ENCODE measurements at regions not wholly inside any gene's neighbourhood (a gene's known extent, or its start where the extent isn't known, plus 50 kb on each side); places are given as distances from the start of the nearest gene placed in this dataset.
"Not testable (repeated sequence)": the region's sequence is repeated elsewhere in the genome, so short reads cannot be mapped to it uniquely, and the experiment has no call there.

DNA sequence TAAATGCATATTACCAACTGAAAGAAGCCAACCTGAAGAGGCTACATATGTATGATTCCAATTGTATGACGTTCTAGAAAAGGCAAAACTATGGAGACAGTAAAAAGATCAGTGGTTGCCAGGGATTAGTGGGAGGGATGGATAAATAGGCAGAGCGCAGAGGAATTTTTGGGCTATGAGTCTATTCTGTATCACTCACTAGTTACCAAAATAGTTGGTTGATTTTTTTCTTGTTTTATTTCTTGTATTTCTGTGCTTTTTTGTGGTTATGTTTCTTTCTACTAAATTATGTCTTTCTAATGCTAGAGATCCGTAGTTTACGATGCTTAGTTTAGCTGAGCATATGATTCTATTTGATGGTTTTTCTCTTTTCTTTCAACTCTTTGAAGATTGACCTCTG lies 277.9 kb upstream of the NBPF12 start:
- DNase-seq; H3K27me3 ChIP-seq (ENCODE audit: insufficient read depth, low read depth, severe bottlenecking); H3K27ac ChIP-seq; H3K9me3 ChIP-seq (ENCODE audit: severe bottlenecking); H3K4me3 ChIP-seq (ENCODE audit: low read depth, low read length); H3K36me3 ChIP-seq: not testable (repeated sequence)

- H3K9me3 ChIP-seq (ENCODE audit: severe bottlenecking); DNase-seq; H3K27me3 ChIP-seq (ENCODE audit: insufficient read depth, low read depth, severe bottlenecking); H3K27ac ChIP-seq; H3K4me3 ChIP-seq (ENCODE audit: low read depth, low read length); H3K36me3 ChIP-seq: not testable (repeated sequence)
Measured at GRCh38 chr1:146656356-146657060, 281.6 kb upstream of the NBPF12 start.

DNA sequence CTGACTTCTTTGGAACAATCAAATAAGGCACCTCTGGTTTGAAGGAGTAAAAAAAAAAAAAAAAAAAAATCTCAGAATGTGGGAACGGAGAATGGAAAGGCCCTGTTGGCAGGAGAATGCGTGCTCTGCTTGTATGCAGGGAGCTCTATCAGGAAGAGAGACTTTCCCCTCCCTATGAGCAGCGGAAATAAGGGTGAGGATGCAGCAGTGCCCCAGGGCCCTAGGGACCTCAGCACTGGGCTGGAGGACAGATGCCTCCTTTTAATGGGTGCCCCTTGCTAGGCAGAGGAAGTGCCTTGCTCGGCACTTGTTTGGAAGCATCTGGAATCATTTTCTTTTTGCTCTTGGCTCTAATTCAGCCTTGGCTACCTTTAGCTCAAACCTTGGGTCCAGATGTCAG lies 283.4 kb upstream of the NBPF12 start:
- H3K27ac ChIP-seq; H3K36me3 ChIP-seq; H3K9me3 ChIP-seq (ENCODE audit: severe bottlenecking); H3K4me3 ChIP-seq (ENCODE audit: low read depth, low read length); DNase-seq; H3K27me3 ChIP-seq (ENCODE audit: insufficient read depth, low read depth, severe bottlenecking): not testable (repeated sequence)

GRCh38 chr1:146645978-146646604 lies 292.0 kb upstream of the NBPF12 start:
- H3K9me3 ChIP-seq (ENCODE audit: severe bottlenecking); H3K4me3 ChIP-seq (ENCODE audit: low read depth, low read length); H3K27me3 ChIP-seq (ENCODE audit: insufficient read depth, low read depth, severe bottlenecking); H3K36me3 ChIP-seq; DNase-seq; H3K27ac ChIP-seq: not testable (repeated sequence)

DNA sequence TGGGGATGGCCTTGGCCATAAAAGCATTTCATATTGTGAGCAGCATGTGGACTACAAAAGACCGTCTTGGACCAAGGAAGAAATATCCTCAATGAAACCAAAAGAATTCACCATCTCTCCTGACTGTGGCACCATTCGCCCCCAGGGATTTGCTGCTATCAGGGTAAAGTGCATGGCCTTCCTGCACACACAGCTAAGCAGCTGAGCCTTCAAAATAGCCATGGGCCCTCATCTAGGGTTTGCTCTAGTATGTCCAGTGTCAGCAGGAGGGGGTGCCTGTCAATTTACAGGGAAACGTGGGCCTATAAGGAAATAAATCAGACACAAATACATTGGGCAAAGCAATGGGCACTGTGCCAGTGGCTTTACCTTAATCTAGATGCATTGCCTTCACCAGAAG lies 296.6 kb upstream of the NBPF12 start:
- not testable (repeated sequence) for H3K27me3 ChIP-seq (ENCODE audit: insufficient read depth, low read depth, severe bottlenecking); H3K9me3 ChIP-seq (ENCODE audit: severe bottlenecking); DNase-seq; H3K36me3 ChIP-seq; H3K4me3 ChIP-seq (ENCODE audit: low read depth, low read length); H3K27ac ChIP-seq

DNA sequence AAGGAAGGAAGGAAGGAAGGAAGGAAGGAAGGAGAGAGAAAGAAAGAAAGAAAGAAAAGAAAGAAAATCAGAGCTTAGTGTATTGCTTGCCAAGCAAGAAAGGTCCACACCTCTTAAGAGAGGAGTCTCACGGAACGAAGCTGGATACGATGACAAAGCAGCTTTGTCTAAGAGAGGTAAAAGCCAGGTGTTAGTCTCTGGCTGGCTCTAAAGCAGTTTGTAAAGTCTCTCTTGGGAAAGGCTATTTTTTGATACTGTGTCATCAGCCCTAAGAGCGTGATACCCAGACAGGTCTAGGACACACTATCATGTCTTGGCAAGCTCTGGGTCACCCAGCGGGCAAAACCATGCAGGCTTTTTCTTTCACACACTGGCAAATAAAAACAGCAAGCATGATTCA lies 297.5 kb upstream of the NBPF12 start:
- not testable (repeated sequence) for DNase-seq; H3K4me3 ChIP-seq (ENCODE audit: low read depth, low read length); H3K27me3 ChIP-seq (ENCODE audit: insufficient read depth, low read depth, severe bottlenecking); H3K9me3 ChIP-seq (ENCODE audit: severe bottlenecking); H3K27ac ChIP-seq; H3K36me3 ChIP-seq

DNA sequence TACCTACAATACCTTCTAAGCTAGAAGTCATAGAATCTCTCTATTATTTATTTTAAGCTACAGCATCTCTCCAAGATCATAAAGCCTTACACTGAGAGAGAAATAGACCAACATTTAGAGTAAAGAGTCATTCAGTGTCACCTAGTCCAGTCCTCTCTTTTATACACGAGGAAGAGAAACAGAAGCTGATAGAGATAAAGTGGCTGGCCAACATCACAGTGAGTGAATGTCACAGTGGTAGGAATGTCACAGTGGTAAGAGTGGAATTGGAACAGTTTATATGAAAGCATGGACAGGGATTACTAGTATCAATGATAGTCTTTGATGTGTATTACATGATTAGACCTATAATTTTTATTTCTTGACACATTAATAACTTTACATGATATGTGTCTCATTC lies 307.8 kb upstream of the NBPF12 start:
- H3K9me3 ChIP-seq (ENCODE audit: severe bottlenecking); H3K36me3 ChIP-seq; DNase-seq; H3K27me3 ChIP-seq (ENCODE audit: insufficient read depth, low read depth, severe bottlenecking); H3K4me3 ChIP-seq (ENCODE audit: low read depth, low read length); H3K27ac ChIP-seq: not testable (repeated sequence)

DNA sequence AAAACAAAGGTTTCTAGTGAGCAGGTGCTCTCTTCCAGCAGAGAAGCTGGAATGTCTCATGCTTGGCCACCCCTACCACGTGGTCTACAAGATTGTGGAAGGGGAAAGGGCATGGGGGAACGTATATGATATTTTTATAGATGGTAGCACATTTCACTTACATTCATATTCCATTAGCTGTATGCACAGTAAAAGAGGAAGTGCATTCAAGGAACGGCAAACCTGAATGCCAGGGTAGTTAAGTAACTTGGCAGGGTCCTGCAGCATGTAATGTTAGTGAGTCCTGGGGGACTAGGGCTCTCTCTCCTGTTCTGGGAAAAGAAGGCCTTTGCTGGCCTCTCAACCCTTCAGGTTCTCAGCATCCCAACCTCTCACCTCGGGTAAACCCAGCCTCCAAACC lies 319.5 kb upstream of the NBPF12 start:
- H3K27ac ChIP-seq; H3K36me3 ChIP-seq; H3K9me3 ChIP-seq (ENCODE audit: severe bottlenecking); DNase-seq; H3K27me3 ChIP-seq (ENCODE audit: insufficient read depth, low read depth, severe bottlenecking); H3K4me3 ChIP-seq (ENCODE audit: low read depth, low read length): not testable (repeated sequence)

GRCh38 chr1:146604681-146605080 lies 333.4 kb upstream of the NBPF12 start:
- not testable (repeated sequence) for H3K36me3 ChIP-seq; H3K9me3 ChIP-seq (ENCODE audit: severe bottlenecking); H3K4me3 ChIP-seq (ENCODE audit: low read depth, low read length); H3K27ac ChIP-seq; H3K27me3 ChIP-seq (ENCODE audit: insufficient read depth, low read depth, severe bottlenecking); DNase-seq

DNA sequence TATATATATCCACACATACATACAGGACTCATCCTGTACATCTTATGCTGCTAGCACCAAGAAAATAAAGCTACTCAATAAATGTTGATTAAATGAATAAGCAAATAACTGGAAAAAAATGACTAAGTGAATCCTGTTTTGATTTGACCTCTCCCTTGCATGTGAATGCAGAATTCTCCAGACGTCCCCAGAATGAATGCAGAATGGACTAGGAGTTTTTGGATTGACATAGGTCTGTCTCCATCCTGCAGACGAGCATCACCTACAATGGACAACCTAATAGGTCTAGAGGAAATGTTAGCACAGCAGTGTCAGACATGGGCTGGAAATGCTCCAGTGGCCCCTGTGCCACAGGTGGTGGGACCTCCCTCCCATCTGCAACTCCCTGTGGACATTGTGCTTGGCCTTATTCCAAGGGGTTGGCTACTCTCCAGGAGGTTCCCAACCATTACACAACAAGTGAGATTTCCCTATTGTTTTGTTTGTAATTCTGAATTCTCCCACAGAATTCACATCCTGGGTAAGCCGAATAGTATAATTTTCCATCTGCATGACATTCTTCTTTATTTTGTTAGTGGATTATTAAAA lies 337.3 kb upstream of the NBPF12 start:
- not testable (repeated sequence) for H3K9me3 ChIP-seq (ENCODE audit: severe bottlenecking); DNase-seq; H3K27me3 ChIP-seq (ENCODE audit: insufficient read depth, low read depth, severe bottlenecking); H3K36me3 ChIP-seq; H3K4me3 ChIP-seq (ENCODE audit: low read depth, low read length); H3K27ac ChIP-seq

GRCh38 chr1:146599906-146600305 lies 338.2 kb upstream of the NBPF12 start:
- not testable (repeated sequence) for H3K27ac ChIP-seq; H3K4me3 ChIP-seq (ENCODE audit: low read depth, low read length)

GRCh38 chr1:146581229-146581628 lies 352.4 kb upstream of the NOTCH2NLA start:
- H3K27ac ChIP-seq; H3K27me3 ChIP-seq (ENCODE audit: insufficient read depth, low read depth, severe bottlenecking); DNase-seq; H3K4me3 ChIP-seq (ENCODE audit: low read depth, low read length); H3K36me3 ChIP-seq; H3K9me3 ChIP-seq (ENCODE audit: severe bottlenecking): not testable (repeated sequence)

More at GRCh38 chr1:146599906-146600305, 338.2 kb upstream of the NBPF12 start:
- H3K9me3 ChIP-seq (ENCODE audit: severe bottlenecking); H3K27me3 ChIP-seq (ENCODE audit: insufficient read depth, low read depth, severe bottlenecking); H3K36me3 ChIP-seq; DNase-seq: not testable (repeated sequence)

DNA sequence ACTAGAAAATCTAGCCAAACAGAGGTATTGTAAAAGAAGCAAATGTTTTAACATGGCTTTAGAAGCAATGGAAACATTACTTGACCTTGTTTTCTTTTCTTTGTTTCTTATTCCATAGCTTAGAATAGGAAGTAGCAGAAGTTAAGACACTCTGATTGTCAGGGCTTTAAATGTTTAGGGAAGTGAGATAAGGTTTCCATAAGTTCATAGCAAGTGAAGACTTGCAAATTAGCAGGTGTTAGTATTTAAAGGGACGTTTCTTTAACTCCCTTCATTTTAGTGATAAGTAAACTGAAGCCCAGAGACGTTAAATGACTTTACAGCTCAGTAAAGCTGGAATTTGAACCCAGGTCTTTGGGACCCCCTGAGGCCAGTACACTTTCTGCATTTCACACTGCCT lies 338.7 kb upstream of the NOTCH2NLA start:
- not testable (repeated sequence) for DNase-seq; H3K9me3 ChIP-seq (ENCODE audit: severe bottlenecking); H3K36me3 ChIP-seq; H3K27me3 ChIP-seq (ENCODE audit: insufficient read depth, low read depth, severe bottlenecking); H3K4me3 ChIP-seq (ENCODE audit: low read depth, low read length); H3K27ac ChIP-seq

DNA sequence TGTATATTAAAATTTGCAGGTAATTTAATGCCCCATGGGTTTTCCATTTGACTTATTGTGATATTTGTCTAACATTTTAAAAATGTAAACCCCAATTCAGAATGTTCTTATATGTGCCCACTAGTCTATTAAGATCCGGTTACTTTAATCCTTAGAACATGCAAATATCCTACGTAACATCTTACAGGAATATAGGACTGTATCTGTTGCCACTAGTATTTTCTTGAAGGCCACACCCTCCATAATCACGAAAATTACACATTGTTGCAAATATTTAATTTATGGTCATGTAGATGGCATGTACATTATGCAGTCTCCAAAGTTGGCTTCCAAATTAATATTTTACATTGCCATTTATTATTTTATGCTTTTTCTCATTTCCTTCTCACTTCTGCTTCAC lies 329.2 kb upstream of the NOTCH2NLA start:
- H3K27me3 ChIP-seq (ENCODE audit: insufficient read depth, low read depth, severe bottlenecking); H3K9me3 ChIP-seq (ENCODE audit: severe bottlenecking); DNase-seq; H3K4me3 ChIP-seq (ENCODE audit: low read depth, low read length); H3K27ac ChIP-seq; H3K36me3 ChIP-seq: not testable (repeated sequence)

GRCh38 chr1:146556405-146556804 lies 327.6 kb upstream of the NOTCH2NLA start:
- DNase-seq; H3K4me3 ChIP-seq (ENCODE audit: low read depth, low read length); H3K9me3 ChIP-seq (ENCODE audit: severe bottlenecking); H3K27ac ChIP-seq; H3K27me3 ChIP-seq (ENCODE audit: insufficient read depth, low read depth, severe bottlenecking); H3K36me3 ChIP-seq: not testable (repeated sequence)
